Neural cell (in vitro differentiated cells): ENCODE measurements at regions not wholly inside any gene's neighbourhood (a gene's known extent, or its start where the extent isn't known, plus 50 kb on each side); places are given as distances from the start of the nearest gene placed in this dataset.

Source experiments
- H2AFZ ChIP-seq: fragments of 200-600, 300-800 bp; sonication (generic), shearing (Covaris generic); 2 replicates; pipeline ENCODE4 v1.6.0; 2014; ENCODE audit warnings: low read depth, mild to moderate bottlenecking, antibody characterized with exemption, low read length, moderate library complexity
- H3F3A ChIP-seq: fragments of 200-600 bp; shearing (Covaris generic); 2 replicates; pipeline ENCODE4 v1.6.1; 2016; ENCODE audit warnings: mild to moderate bottlenecking, moderate library complexity, mixed read lengths, antibody characterized with exemption, low read length; ENCODE audit not compliant: insufficient read depth, poor library complexity, severe bottlenecking
- H3K27ac ChIP-seq: fragments of 200-600, 300-800 bp; sonication (generic), shearing (Covaris generic); 2 replicates; pipeline ENCODE4 v1.5.1; 2014; ENCODE audit warnings: mild to moderate bottlenecking, low read length, moderate library complexity
- H3K27me3 ChIP-seq: fragments of 300-800, 200-600 bp; sonication (generic), shearing (Covaris generic); 2 replicates; pipeline ENCODE4 v1.6.0; 2014; ENCODE audit warnings: mild to moderate bottlenecking, low read depth, low read length, moderate library complexity; ENCODE audit not compliant: insufficient read depth
- H3K36me3 ChIP-seq: fragments of 300-800, 200-600 bp; sonication (generic), shearing (Covaris generic); 2 replicates; pipeline ENCODE4 v1.5.1; 2014; ENCODE audit warnings: mild to moderate bottlenecking, antibody characterized with exemption, low read length, moderate library complexity; ENCODE audit not compliant: insufficient read depth
- H3K4me2 ChIP-seq: fragments of 300-800, 200-600 bp; sonication (generic), shearing (Covaris generic); 2 replicates; pipeline ENCODE4 v1.6.0; 2014; ENCODE audit warnings: mild to moderate bottlenecking, low read length
- H3K4me3 ChIP-seq: fragments of 300-800, 200-600 bp; sonication (generic), shearing (Covaris generic); 2 replicates; pipeline ENCODE4 v1.5.1; 2014; ENCODE audit warnings: mild to moderate bottlenecking, low read length, moderate library complexity
- H3K79me2 ChIP-seq: fragments of 200-600 bp; shearing (Covaris generic); replicated peaks from 2 replicates; pipeline ENCODE4 v1.6.0; 2014; ENCODE audit warnings: mild to moderate bottlenecking, low read length, moderate library complexity; ENCODE audit not compliant: insufficient read depth
- H3K9ac ChIP-seq: fragments of 300-800, 200-600 bp; sonication (generic), shearing (Covaris generic); 2 replicates; pipeline ENCODE4 v1.6.1; 2016; ENCODE audit warnings: mild to moderate bottlenecking, low read length, mixed read lengths
- H3K9me2 ChIP-seq: fragments of 200-600 bp; shearing (Covaris generic); 2 replicates; pipeline ENCODE4 v1.6.1; 2016; ENCODE audit warnings: mild to moderate bottlenecking, low read length, mixed read lengths; ENCODE audit not compliant: insufficient read depth
- H3K9me3 ChIP-seq: fragments of 200-600, 300-800 bp; sonication (generic), shearing (Covaris generic); 2 replicates; pipeline ENCODE4 v1.6.1; 2016; ENCODE audit warnings: mild to moderate bottlenecking, mixed run types, low read length, moderate library complexity, mixed read lengths
- H4K20me1 ChIP-seq: fragments of 200-600 bp; shearing (Covaris generic); 2 replicates; pipeline ENCODE4 v1.6.1; 2016; ENCODE audit warnings: mild to moderate bottlenecking, mixed run types; ENCODE audit not compliant: insufficient read depth
- EP300 ChIP-seq: fragments of 450-650 bp; conservative IDR thresholded peaks from 2 replicates; pipeline ENCODE4 v1.6.1; 2014; ENCODE audit warnings: antibody characterized with exemption, mild to moderate bottlenecking, moderate library complexity; ENCODE audit not compliant: poor library complexity, severe bottlenecking
- MXI1 ChIP-seq: fragments of 450-650 bp; conservative IDR thresholded peaks from 2 replicates; pipeline ENCODE4 v1.6.1; 2014; ENCODE audit warnings: antibody characterized with exemption, mild to moderate bottlenecking; ENCODE audit not compliant: poor library complexity, severe bottlenecking
- TAF1 ChIP-seq: IDR thresholded peaks from 2 replicates; pipeline ENCODE4 v1.6.1; 2012; ENCODE audit warnings: low read depth
- TF ChIP-seq, protein P1 (sequence below): IDR thresholded peaks from 2 replicates; pipeline ENCODE4 v1.6.1; 2012; ENCODE audit warnings: borderline replicate concordance
- TF ChIP-seq, protein P2 (sequence below): fragments of 450-650 bp; IDR thresholded peaks from 2 replicates; pipeline ENCODE4 v1.5.1; 2014; ENCODE audit warnings: antibody characterized with exemption, mild to moderate bottlenecking, moderate library complexity; ENCODE audit not compliant: poor library complexity, severe bottlenecking

DNA sequence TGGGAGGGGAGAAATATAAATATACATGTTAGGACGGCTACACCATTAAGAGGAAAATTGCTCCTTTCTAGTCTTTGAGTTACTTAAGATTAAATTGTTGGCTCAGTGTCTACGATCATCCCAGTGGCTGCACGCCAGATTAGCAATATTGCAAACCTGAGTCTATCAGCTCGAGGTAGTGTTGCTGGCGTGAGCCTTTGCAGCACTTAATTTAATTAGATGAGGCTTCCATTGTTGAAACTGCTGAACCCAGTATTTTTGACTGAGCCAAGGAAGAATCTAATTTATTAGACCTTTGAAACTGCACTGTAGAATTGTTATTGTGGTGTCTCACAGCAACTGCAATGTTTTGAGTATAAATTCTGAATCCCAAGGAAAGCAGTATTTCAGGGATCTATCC lies 782.4 kb upstream of the ROBO1 start:
- Histone ChIP-seq H3F3A (no peaks in the 10 kb centered on the region), H3K9ac (no peak overlapping the region), H3K9me2 (no peaks in the 10 kb centered on the region), H3K36me3 (no peaks in the 10 kb centered on the region), H3K79me2 (no peaks in the 10 kb centered on the region), H3K27me3 (no peaks in the 10 kb centered on the region), H4K20me1 (no peaks in the 10 kb centered on the region), H3K27ac (no peak overlapping the region), H2AFZ (no peak overlapping the region), H3K9me3 (no peaks in the 10 kb centered on the region), H3K4me3 (no peak overlapping the region), H3K4me2 (no peak overlapping the region)
- TF ChIP-seq, protein P1, sequence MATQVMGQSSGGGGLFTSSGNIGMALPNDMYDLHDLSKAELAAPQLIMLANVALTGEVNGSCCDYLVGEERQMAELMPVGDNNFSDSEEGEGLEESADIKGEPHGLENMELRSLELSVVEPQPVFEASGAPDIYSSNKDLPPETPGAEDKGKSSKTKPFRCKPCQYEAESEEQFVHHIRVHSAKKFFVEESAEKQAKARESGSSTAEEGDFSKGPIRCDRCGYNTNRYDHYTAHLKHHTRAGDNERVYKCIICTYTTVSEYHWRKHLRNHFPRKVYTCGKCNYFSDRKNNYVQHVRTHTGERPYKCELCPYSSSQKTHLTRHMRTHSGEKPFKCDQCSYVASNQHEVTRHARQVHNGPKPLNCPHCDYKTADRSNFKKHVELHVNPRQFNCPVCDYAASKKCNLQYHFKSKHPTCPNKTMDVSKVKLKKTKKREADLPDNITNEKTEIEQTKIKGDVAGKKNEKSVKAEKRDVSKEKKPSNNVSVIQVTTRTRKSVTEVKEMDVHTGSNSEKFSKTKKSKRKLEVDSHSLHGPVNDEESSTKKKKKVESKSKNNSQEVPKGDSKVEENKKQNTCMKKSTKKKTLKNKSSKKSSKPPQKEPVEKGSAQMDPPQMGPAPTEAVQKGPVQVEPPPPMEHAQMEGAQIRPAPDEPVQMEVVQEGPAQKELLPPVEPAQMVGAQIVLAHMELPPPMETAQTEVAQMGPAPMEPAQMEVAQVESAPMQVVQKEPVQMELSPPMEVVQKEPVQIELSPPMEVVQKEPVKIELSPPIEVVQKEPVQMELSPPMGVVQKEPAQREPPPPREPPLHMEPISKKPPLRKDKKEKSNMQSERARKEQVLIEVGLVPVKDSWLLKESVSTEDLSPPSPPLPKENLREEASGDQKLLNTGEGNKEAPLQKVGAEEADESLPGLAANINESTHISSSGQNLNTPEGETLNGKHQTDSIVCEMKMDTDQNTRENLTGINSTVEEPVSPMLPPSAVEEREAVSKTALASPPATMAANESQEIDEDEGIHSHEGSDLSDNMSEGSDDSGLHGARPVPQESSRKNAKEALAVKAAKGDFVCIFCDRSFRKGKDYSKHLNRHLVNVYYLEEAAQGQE, result no peak
- TF ChIP-seq EP300, result no peak
- TF ChIP-seq TAF1, result no peak
- no peak for TF ChIP-seq MXI1

GRCh38 chr3:80549173-80549572 lies 781.4 kb upstream of the ROBO1 start:
- no peaks in the 10 kb centered on the region for H4K20me1 ChIP-seq
- TF ChIP-seq MXI1, result no peak
- TF ChIP-seq EP300, result no peak
- H3K79me2 ChIP-seq, result no peaks in the 10 kb centered on the region
- H3K9me2 ChIP-seq, result no peaks in the 10 kb centered on the region
- H3K36me3 ChIP-seq, result no peaks in the 10 kb centered on the region
- H3K27me3 ChIP-seq, result no peaks in the 10 kb centered on the region
- H3F3A ChIP-seq, result no peaks in the 10 kb centered on the region
- H3K9ac ChIP-seq, result no peak overlapping the region
- no peak overlapping the region for H3K4me3 ChIP-seq
- H3K4me2 ChIP-seq, result no peak overlapping the region
- no peaks in the 10 kb centered on the region for H3K9me3 ChIP-seq
- H3K27ac ChIP-seq, result no peak overlapping the region
- H2AFZ ChIP-seq, result no peak overlapping the region

DNA sequence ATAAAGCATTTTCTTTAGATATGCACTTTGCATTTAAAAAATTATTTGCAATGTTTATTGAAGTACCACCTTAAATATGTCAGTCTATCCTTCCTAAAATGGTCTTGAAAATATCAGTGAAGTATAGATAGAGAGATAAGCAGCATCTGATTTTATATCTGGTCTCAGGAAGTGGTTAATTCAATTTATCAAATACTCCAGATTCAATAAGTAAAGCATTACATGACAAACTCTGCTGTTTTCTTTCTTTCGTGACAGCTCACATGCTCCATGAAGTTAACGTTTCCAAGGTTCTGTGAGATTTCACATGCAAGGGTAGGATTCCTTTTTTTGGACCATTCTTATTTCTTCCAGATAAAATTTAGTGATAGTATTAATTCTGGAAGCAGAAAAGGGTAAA lies 775.4 kb upstream of the ROBO1 start:
- Histone ChIP-seq H3K4me2 (no peak overlapping the region), H3K36me3 (no peaks in the 10 kb centered on the region), H3K27ac (no peak overlapping the region), H3K4me3 (no peak overlapping the region), H3K79me2 (no peaks in the 10 kb centered on the region), H3F3A (no peaks in the 10 kb centered on the region), H3K9ac (no peak overlapping the region), H3K9me3 (no peaks in the 10 kb centered on the region), H3K9me2 (no peaks in the 10 kb centered on the region), H3K27me3 (no peaks in the 10 kb centered on the region), H4K20me1 (no peaks in the 10 kb centered on the region), H2AFZ (no peak overlapping the region)
- TF ChIP-seq, protein P2, sequence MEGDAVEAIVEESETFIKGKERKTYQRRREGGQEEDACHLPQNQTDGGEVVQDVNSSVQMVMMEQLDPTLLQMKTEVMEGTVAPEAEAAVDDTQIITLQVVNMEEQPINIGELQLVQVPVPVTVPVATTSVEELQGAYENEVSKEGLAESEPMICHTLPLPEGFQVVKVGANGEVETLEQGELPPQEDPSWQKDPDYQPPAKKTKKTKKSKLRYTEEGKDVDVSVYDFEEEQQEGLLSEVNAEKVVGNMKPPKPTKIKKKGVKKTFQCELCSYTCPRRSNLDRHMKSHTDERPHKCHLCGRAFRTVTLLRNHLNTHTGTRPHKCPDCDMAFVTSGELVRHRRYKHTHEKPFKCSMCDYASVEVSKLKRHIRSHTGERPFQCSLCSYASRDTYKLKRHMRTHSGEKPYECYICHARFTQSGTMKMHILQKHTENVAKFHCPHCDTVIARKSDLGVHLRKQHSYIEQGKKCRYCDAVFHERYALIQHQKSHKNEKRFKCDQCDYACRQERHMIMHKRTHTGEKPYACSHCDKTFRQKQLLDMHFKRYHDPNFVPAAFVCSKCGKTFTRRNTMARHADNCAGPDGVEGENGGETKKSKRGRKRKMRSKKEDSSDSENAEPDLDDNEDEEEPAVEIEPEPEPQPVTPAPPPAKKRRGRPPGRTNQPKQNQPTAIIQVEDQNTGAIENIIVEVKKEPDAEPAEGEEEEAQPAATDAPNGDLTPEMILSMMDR, result no peak
